HL-60/S4 (cell line): ENCODE measurements at regions not wholly inside any gene's neighbourhood (a gene's known extent, or its start where the extent isn't known, plus 50 kb on each side); places are given as distances from the start of the nearest gene placed in this dataset.

Source experiments
- in situ Hi-C: fragments of 300-500 bp; cut with MboI; formaldehyde crosslinking; loops from 2 replicates; pipeline ENCODE4 v1.14.3; 2022; ENCODE audit warnings: low sequenced_read_pairs

DNA sequence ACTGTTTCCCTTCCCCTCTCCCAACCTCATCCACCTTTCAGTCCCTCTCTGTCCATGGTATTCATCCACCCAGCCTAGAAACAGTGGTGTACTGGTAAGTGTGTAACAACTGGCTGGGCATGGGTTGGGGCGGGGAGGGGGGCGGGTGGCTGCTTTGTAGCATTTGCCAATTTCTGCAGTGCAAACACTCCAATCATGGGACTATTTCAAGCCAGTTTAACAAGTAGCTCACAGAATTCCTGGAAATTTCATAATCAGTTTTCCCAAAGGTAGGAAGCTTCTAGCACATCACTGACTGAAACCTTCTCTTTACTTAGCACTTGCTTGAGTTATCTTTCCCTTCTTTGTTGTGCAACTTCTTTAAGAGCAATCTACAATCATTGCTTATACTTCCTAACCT is 100.8 kb upstream of the WASF3 start:
- in situ Hi-C loops, result no loop called here

DNA sequence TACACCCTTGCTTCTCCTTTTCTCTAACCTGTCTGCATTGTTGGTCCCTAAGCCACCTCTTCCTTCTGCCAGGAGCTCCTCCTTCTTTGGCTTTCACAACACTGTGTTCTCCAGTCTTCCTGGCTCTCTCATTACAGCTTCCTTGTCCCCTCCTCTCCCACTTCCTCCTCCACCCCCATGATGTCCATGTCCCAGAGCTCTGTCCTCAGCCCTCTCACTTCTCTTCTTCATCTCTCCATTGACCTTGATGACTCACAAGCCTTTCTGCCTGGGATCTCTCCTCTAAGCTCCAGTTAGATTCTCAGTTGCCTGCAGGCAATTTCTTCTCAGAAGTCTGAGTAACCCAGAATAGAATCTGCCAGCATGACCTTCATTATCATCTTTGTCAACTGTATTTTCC is 100.3 kb upstream of the WASF3 start:
- in situ Hi-C loops, result no loop called here

DNA sequence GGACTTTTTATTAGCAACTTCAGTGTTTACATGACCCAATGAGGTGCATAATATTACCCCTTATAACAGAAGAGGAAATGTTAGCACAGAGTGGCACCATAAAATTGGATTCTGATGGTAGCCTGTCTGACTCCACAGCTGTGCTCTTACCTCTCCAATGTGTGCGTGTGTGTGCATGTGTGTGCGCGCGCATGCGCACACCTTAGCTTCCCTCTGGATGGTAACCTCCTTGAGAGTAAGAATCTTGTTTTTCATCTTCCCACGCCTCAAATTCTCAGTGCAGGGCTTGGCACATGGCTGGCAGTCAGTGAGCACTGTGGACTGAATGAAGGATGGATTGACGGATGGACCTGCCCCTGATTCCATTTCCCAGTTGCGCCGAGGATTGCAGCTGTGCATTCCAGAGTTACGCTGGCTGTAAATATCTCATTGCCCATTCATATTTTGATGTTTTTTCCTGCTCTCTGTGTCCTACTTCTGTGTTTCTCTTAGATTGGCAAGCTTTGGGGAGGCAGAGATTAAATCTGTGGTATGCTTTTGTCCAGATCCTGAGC is 99.2 kb upstream of the WASF3 start:
- in situ Hi-C loops, result no loop called here

DNA sequence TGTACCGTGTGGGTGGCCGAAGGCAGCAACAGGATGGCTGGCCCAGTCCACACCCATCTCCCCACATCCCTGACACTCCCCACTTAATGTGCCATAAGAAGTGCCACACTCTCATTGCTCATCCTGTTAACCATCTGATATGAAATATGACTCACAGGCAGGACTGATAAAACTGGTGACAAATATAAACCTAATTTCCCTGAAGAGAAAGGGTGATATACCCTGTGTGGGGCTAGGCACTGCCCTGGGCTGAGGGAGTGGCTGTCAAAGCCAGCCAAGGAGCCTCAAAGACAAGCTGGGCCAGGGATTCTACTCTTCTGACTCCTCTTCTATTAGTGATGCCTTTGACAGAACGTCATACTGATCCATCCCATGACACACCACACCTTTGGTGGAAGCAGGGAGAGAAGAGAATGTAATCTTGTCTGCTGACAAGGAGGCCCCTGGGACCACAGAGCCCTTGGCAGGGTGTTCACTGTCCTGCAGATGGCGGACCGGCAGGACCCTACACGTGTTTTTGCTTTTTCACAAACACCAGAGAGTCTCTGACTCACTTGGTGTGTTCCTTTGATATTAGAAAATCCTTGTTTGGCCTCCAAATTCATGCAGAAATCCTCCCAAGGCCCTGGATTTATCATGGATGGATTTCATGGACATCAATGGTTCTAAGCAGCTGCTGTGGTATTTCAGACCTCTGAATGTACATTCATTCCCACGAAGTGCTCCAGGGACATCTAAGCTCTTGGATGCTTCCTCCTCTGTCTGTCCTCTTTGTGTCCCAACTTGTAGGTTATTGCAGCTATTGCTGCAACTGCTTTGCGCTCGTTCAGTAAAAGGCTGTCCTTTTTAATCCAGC is 98.0 kb upstream of the WASF3 start:
- in situ Hi-C loops, result no loop called here

DNA sequence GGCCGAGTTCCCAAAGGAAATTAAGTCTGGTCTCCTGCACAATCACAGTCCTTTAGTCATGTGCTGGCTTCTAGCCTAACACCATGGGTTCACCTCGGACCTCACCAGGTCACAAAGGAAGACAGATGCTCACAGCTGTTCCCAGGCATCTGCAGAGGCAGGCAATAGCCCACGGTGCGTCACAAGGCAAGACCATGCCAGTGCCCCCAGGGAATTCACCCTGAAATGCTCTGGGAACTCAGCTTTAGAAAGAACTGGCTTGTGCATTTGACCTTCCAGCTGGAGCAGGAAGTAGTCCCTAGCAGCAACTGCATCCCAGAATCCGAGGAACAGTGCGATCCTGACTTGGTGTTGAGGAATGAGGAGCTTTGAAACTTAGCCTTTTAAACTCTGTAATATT is 96.8 kb upstream of the WASF3 start:
- in situ Hi-C loops, result no loop called here

DNA sequence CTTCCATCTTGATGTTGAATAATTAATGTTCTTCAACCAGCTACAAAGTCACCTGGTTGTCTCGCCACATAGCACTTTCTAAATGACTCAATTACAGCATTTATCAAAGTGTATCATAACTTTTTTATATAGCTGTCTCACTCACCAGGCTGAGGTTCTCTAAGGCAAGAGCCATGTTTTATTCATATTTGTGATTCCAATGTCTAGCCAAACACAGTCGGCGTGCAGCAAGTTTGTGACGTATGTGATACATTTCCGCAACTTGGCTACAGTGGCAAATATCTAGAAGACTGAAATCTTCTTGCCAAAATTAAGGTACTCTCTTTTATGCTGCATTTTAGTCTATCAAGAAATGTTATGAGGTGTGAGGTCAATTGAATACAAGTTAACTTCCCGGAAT is 94.2 kb upstream of the WASF3 start:
- in situ Hi-C loops, result no loop called here

DNA sequence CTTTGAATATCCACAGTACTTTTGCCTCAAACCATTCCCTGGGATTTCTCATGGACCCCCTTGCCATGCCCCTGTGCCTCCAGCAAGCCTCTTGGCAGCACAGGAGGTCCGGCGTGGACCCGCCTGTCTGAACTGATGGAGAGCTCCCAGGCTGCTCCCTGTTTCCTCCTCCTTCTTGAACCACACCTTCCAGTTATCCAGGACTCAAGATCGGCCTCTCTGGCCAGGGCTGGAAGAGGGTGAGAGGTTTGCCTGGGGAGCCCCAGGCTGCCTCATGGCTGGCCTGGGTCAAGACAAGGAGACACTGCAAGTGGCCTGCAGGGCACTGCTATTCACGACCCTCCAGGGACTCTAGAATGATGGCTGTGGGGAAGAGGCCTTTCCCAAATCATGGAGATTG is 93.6 kb upstream of the WASF3 start:
- in situ Hi-C loops, result no loop called here

DNA sequence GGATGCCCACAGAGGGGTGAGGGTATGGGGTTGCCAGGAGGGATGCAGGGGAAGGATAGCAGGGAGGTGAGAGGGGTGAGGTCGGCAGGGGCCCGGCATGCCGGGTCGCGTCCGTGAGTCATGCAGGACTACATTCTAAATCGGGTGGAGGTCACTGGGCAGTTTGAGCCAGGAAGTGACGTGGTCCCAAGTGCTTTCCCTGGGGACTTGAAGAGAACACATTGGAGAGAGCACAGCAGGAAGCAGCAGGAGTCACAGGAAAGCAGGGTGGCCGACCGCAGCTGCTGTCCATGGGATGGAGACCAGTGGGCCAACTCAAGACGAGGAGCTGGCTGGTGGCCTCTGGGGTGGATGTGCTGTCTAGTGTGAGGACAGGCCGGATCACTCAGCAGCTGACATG is 92.0 kb upstream of the WASF3 start:
- in situ Hi-C loops, result no loop called here

DNA sequence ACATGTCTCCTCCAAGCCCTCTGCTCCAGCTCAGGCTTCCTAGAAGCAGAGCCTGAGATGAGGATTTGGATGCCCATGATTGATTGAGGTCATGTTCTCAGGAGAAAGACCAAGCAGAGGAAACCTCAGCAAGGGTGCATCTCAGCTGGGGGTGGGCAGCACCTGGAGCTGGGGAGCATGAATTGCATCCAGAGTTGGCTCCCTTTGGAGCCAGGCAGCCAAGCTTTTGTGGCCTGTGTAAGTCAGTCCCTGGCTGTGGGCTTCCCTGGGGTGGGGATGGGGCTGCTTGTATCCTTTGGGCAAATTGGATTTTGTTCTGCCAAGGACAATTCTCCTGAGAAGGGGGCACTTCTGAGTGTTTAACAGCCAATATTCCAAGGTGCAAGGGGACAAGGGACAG is 91.5 kb upstream of the WASF3 start:
- in situ Hi-C loops, result no loop called here

DNA sequence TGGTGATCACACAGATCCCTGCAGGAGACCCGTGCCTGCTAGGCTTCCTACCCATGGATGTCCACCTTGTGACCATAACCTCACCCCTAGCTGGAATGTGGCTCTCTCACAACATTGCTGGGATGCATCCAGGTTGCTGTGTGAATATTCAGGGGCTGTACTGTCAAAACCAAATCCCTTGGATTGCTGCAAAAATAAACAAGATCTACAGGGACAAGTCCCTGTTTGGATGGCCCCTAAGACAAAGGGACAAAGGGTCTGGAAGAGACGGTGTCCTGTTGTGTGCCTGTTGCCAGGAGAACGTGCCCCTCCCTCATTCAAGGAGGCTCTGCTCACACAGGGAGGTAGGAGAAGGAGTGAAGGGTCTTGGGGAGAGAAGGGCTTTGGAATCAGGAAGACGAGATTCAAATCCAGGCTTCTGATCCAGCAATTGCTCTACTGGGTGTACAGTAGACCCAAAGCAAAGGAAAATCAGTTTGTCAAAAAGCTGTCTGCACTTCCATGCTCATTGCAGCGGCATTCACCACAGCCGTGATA is 89.2 kb upstream of the WASF3 start:
- in situ Hi-C loops, result no loop called here

DNA sequence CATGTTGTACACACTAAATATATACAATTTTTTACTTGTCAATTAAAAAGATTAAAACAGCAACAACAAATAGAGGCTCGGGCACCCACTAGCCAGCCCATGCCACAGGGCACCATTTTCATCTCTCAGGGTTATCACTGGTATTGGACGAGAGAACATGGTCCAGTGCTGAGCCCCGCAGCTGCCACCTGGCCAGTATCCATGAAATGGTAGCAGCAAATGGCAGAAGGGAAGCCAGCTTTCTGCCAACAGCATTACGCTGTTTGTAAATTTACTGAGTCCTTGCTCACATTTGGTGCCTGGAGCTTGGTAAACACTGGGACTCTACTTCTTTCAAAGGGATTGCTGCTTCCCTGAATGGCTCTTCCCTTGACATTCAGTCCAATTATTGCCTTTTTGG is 87.9 kb upstream of the WASF3 start:
- in situ Hi-C loops, result no loop called here

DNA sequence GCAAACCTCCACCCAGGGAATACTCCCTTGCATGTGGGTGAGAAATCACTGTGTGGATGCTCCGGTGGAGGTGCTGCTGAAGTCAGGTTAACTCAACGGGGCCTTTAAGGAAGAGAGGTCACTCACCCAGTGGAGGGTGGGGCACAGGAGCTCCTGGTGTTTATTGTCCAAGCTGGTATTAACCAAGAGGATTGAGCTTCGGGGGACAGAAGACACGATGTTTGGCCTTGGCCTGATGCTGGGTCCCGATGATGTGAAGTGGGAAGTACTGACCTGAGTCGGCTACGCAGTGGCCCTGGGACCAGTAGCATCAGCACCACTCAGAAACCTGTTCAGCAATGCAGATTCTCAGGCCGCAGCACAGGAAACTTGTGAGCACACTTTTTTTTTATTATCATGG is 85.7 kb upstream of the WASF3 start:
- in situ Hi-C loops, result no loop called here

DNA sequence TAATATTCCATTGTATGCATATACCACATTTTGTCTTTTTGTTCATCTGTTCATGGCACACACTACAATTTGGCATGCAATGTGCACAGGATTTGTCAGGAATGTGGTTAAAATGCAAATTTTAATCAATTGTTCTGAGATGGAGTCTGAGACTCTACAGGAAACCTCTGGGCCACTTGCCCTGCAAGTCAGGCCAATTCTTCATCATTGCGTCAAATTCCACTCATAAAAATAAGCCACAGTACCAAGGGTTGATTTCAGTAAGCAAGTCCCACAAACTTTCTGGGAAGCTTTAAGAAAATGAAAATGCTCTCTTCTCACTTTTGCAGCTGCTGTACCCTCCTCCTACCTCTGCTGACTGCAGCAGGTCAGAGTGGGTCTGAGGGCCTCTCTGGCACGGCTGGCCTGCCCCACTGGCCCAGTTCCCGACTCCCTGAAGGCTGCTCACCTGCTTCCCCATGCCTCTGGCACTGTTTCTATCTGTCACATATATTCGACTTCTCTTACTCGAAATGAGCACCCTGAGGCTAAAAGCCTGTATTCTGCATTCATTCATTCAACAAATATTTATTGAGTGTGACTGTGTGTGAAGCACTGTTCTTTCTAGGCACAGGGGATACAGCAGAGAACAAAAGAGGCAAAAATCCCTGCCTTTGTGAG is 83.8 kb upstream of the WASF3 start:
- in situ Hi-C loops, result no loop called here

DNA sequence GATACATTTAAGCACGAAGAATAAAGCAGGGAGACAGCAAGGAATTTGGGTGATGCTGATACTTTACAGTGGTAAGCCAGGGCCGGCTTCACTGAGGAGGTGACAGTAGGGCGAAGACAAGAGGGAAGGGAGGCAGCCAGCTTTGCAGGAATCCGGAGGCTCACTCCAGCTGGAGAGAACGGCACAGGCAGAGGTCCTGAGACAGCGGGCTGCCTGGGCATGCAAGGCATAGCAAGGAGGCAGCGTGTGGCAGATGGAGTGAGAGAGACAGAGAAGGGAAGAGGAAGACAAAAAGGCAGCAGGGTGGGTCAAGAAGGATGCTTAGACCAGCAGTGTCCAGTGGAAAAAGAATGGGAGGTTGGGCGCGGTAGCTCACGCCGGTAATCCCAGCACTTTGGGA is 83.2 kb upstream of the WASF3 start:
- in situ Hi-C loops, result no loop called here

DNA sequence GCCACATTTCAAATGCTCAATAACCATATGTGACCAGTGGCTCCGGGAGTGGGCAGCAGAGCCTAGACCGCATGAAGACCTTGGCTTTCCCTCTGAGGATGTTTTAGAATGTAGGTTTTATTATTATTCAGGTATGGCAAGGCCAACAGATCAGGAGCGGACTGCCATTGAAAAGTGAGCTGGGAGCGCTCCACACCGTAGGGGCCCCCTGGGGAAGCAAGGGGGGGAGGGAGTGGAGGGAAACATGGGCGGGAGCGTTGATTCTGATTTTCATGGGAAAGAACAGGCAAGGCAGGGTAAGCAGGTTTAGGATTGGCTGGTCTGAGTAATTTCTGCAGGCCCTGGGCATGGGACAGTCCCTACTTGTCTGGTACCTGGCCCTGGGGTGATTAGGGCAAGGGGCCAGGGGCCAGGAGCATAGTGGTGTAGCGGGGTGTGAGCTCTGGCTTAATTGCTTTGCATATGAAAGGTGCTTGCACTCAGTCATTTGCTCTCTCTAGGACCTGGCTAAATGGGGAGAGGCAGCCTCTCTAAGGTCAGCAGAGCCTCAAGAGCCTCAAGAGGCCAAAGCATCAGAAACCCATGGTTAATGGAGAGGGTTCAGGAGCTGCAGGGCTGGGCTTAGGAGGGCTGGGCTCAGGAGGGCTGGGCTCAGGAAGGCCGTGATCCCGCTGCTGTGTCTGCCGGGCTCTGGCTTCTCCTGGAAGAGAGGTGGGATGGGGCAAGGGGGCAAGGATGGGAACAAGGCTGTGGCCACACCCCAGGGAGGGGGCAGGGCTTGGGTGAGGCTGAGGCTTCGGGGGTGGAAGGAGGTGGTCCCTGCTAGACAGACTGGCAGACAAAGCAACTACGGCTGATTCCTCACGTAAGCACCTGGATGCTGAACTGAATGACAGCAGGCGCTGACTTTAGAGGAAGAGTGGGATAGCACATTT is 82.0 kb upstream of the WASF3 start:
- in situ Hi-C loops, result loop anchor here (25.0 kb wide), 1 partner anchor 288 kb away; no protein-coding TSS in a partner anchor

DNA sequence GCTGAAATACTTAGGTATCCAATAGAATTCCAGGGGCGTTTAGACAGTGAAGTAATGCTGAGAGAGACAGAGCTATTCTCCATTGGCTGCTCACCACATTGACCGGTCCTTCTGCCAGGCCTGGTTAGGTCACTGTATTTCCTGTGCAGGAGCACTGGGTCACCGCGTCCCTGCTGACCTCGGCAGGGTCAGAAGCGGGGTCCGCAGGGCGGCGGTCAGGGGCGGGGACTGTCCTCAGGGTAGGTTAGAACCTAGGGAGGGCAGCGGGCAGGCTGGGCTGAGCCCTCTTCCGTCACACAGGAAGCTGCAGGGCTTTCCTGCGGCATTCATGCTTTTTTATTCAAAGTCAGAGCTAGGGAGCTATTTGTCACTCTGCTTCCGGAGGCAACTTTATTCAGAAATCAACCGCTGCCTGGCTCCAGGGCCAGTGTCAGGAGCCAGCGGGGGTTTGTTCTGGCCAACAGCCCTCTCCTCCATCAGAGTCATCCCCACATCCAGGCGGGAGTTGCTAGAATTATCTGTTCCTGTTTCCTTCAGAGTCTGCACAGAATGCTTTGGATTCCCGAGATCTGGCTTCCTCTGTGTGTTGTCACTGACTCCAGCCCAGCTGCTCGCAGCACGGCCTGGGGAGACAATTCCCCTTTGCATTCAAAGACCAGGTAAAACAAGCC is 81.2 kb upstream of the WASF3 start:
- in situ Hi-C loops, result loop anchor here (25.0 kb wide), 1 partner anchor 289 kb away; no protein-coding TSS in a partner anchor

DNA sequence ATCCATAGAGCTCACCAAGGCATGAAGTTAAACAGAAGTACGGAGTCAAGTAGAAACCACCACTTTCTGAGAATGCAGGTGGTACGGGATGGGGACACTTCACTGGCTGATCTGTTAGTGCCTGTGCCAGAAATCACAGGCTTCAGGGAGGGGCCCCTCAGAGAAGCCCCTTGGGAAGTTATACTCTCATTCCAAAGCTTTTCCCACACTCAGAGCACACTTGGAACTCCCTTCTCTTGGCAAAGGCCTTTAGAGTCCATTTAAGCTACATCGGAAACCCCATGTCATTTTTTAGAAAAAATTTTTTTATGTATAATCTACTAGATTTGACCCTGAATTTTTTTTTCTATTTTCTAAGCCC is 80.7 kb upstream of the WASF3 start:
- in situ Hi-C loops, result loop anchor here (25.0 kb wide), 1 partner anchor 289 kb away; no protein-coding TSS in a partner anchor

DNA sequence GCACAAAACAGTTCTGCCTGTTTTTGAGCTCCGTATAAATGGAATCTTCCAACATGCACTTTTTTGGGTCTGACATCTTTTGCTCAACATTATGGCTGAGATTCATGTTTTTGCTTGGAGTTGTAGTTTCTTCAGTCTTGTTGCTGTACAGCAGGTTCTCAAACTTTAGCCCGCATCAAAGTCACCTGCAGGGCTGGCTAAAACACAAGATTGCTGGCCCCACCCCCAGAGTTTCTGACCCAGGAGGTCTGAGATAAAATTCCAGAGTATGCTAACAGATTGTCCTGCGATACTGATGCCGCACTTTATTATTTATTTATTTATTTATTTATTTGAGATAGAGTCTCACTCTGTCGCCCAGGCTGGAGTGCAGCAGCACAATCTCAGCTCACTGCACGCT is 79.8 kb upstream of the WASF3 start:
- in situ Hi-C loops, result loop anchor here (25.0 kb wide), 1 partner anchor 290 kb away; no protein-coding TSS in a partner anchor

DNA sequence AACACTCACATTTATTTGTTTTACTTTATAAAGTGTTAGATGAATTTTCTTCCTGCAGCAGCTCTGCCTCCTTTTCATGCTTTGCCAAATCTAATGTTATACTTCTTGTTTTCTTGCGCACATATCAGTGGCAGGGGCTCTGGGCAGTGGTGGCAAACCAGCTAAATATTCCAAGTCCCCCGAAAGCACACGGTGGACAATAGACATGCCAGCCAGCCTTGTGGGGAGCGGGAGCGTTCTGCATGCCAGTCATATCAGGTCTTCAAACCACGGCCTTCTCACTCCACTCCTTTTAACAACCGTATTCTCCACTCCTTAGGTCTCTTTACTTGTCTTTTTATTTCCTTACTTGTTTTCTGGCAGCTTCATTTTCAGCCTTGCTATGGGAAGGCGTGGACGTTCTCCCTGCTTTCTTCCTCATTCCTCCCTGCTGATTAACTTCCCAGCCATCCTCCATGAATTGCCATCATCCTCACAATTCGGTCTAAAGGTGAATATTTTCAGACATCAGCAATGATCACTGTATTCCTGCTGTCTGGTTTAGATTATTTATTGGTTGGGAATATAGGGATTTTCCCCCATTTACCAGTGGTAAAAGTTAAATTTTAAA is 77.1 kb upstream of the WASF3 start:
- in situ Hi-C loops, result loop anchor here (25.0 kb wide), 1 partner anchor 293 kb away; no protein-coding TSS in a partner anchor
